ENCODE measurements at regions not wholly inside any gene's neighbourhood (a gene's known extent, or its start where the extent isn't known, plus 50 kb on each side); places are given as distances from the start of the nearest gene placed in this dataset.
"Not testable (repeated sequence)": the region's sequence is repeated elsewhere in the genome, so short reads cannot be mapped to it uniquely, and the experiment has no call there.

DNA sequence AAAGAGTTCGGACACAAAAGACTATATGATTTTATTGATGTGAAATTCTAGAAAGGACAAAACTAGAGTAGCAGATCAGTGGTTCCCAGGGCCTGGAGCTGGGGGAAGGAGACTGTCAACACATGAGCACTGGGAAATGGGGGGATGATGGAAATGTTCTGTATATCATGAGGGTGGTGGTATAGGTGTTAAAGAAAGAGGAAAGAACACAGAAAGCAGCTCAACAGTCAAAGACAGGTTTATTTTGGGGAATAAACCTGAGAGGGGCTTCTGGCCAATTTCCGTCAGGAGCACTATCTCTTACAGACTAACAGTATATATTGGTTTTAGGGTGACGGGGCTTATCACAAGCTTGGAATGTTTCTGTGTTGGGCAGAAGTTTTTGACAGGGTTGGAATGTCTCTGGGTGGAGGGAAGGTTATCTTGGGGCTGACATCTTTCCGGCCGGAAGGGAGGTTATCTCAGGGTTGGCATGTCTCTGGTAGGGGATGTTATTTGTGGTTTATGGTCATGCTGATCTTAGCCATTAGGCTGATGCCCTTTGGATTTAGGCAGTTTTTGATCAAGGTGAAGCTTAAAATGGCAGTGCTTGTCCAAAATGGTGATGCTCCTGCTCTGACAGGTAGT is 254.6 kb upstream of the NRP1 start:
- Histone ChIP-seq H3K27me3 (ENCODE audit: insufficient read depth, poor library complexity, severe bottlenecking) (no peaks in the 10 kb centered on the region), H3K27ac (replicated peaks) (no peak overlapping the region), H3K4me3 (replicated peaks; ENCODE audit: insufficient read depth, low read length) (no peak overlapping the region)
- DNase-seq (ENCODE audit: low read depth in 1 of 2, low spot score in 1 of 2): no peak
- no peak for TF ChIP-seq GABPA (IDR thresholded peaks at IDR 0.05; ENCODE audit: low read depth)
- no peak for TF ChIP-seq POLR2AphosphoS5 (IDR thresholded peaks at IDR 0.05; ENCODE audit: low read depth)
- TF ChIP-seq, protein P1, sequence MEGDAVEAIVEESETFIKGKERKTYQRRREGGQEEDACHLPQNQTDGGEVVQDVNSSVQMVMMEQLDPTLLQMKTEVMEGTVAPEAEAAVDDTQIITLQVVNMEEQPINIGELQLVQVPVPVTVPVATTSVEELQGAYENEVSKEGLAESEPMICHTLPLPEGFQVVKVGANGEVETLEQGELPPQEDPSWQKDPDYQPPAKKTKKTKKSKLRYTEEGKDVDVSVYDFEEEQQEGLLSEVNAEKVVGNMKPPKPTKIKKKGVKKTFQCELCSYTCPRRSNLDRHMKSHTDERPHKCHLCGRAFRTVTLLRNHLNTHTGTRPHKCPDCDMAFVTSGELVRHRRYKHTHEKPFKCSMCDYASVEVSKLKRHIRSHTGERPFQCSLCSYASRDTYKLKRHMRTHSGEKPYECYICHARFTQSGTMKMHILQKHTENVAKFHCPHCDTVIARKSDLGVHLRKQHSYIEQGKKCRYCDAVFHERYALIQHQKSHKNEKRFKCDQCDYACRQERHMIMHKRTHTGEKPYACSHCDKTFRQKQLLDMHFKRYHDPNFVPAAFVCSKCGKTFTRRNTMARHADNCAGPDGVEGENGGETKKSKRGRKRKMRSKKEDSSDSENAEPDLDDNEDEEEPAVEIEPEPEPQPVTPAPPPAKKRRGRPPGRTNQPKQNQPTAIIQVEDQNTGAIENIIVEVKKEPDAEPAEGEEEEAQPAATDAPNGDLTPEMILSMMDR (IDR thresholded peaks at IDR 0.05; ENCODE audit: insufficient read depth, low read length): no peak
- TF ChIP-seq, protein P2, sequence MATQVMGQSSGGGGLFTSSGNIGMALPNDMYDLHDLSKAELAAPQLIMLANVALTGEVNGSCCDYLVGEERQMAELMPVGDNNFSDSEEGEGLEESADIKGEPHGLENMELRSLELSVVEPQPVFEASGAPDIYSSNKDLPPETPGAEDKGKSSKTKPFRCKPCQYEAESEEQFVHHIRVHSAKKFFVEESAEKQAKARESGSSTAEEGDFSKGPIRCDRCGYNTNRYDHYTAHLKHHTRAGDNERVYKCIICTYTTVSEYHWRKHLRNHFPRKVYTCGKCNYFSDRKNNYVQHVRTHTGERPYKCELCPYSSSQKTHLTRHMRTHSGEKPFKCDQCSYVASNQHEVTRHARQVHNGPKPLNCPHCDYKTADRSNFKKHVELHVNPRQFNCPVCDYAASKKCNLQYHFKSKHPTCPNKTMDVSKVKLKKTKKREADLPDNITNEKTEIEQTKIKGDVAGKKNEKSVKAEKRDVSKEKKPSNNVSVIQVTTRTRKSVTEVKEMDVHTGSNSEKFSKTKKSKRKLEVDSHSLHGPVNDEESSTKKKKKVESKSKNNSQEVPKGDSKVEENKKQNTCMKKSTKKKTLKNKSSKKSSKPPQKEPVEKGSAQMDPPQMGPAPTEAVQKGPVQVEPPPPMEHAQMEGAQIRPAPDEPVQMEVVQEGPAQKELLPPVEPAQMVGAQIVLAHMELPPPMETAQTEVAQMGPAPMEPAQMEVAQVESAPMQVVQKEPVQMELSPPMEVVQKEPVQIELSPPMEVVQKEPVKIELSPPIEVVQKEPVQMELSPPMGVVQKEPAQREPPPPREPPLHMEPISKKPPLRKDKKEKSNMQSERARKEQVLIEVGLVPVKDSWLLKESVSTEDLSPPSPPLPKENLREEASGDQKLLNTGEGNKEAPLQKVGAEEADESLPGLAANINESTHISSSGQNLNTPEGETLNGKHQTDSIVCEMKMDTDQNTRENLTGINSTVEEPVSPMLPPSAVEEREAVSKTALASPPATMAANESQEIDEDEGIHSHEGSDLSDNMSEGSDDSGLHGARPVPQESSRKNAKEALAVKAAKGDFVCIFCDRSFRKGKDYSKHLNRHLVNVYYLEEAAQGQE (IDR thresholded peaks at IDR 0.05; ENCODE audit: insufficient replicate concordance, low read depth): no peak
- no peak for TF ChIP-seq SPI1 (IDR thresholded peaks at IDR 0.05; ENCODE audit: borderline replicate concordance, low read depth)

DNA sequence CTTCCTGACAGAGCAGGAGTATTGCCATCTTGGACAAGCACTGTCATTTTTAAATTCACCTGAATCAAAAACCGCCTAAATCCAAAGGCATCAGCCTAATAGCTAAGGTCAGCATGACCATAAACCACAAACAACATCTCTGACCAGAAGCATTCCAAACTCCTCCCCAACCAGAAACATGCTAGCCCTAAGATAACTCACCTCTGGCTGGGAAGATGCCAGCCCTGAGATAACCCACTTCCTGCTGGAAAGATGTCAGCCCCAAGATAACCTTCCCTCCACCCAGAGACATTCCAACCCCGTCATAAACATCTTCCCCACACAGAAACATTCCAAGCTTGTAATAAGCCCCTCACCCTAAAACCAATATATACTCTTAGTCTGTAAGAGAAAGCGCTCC is 250.1 kb upstream of the NRP1 start:
- H3K27me3 ChIP-seq (ENCODE audit: insufficient read depth, poor library complexity, severe bottlenecking); H3K4me3 ChIP-seq (replicated peaks; ENCODE audit: insufficient read depth, low read length); DNase-seq (ENCODE audit: low read depth in 1 of 2, low spot score in 1 of 2); H3K27ac ChIP-seq (replicated peaks): not testable (repeated sequence)

DNA sequence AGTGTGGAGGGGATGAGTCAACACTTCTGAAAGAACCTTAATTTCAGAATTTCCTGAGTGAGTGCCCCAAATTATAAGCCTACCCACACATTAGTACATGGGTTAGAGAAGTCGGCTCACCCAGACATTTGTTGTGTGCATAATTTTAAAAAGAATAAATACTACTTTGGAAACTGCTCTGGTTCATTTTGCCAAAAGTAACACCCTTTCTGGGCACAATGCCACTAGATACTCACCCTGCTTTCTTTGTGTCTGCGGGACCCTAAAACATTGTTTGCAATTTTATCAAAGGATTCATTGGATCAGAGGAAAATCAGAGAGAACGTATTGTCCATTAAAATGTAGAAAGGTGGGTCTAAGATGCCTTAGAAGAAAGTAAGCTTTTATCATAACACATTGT is 245.5 kb upstream of the NRP1 start:
- no peaks in the 10 kb centered on the region for H3K27me3 ChIP-seq (ENCODE audit: insufficient read depth, poor library complexity, severe bottlenecking)
- no peak overlapping the region for H3K27ac ChIP-seq (replicated peaks)
- DNase-seq (ENCODE audit: low read depth in 1 of 2, low spot score in 1 of 2): no peak
- no peak for TF ChIP-seq SPI1 (IDR thresholded peaks at IDR 0.05; ENCODE audit: borderline replicate concordance, low read depth)
- TF ChIP-seq, protein P1 (IDR thresholded peaks at IDR 0.05; ENCODE audit: insufficient read depth, low read length): no peak
- TF ChIP-seq POLR2AphosphoS5 (IDR thresholded peaks at IDR 0.05; ENCODE audit: low read depth): no peak
- no peak for TF ChIP-seq GABPA (IDR thresholded peaks at IDR 0.05; ENCODE audit: low read depth)
- TF ChIP-seq, protein P2 (IDR thresholded peaks at IDR 0.05; ENCODE audit: insufficient replicate concordance, low read depth): no peak
- H3K4me3 ChIP-seq (replicated peaks; ENCODE audit: insufficient read depth, low read length): no peak overlapping the region

DNA sequence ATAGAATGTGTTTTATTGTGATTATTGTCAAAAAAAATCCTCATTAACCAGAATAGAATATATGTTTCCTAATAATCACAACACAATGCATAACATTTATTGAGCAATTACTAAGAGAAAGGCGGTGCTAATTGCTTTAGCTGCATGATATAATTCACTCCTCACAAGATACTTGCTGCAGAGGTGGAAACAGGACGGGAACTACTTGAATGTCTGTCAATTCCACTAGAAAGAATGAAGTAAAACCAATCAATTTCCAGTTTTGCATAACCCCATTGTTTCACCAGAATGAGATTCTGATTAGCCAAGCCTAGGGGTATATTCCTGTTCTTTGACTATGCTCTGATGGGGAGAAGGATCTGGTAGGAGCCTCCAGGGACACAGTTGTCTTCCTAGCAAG is 239.1 kb upstream of the NRP1 start:
- no peak for DNase-seq (ENCODE audit: low read depth in 1 of 2, low spot score in 1 of 2)
- Histone ChIP-seq H3K27ac (replicated peaks) (no peak overlapping the region), H3K27me3 (ENCODE audit: insufficient read depth, poor library complexity, severe bottlenecking) (no peaks in the 10 kb centered on the region), H3K4me3 (replicated peaks; ENCODE audit: insufficient read depth, low read length) (no peak overlapping the region)
- TF ChIP-seq, protein P1 (IDR thresholded peaks at IDR 0.05; ENCODE audit: insufficient read depth, low read length): no peak
- TF ChIP-seq, protein P2 (IDR thresholded peaks at IDR 0.05; ENCODE audit: insufficient replicate concordance, low read depth): no peak
- TF ChIP-seq POLR2AphosphoS5 (IDR thresholded peaks at IDR 0.05; ENCODE audit: low read depth) (no peak), SPI1 (IDR thresholded peaks at IDR 0.05; ENCODE audit: borderline replicate concordance, low read depth) (no peak), GABPA (IDR thresholded peaks at IDR 0.05; ENCODE audit: low read depth) (no peak)

All from HL-60 (cell line).